Kasumi-1 (cell line): ENCODE measurements at regions not wholly inside any gene's neighbourhood (a gene's known extent, or its start where the extent isn't known, plus 50 kb on each side); places are given as distances from the start of the nearest gene placed in this dataset.

Experiments
- DNase-seq, 2 experiments: peaks; one replicate each; lab custom pipeline; 2025; lab: John Stamatoyannopoulos, UW

DNA sequence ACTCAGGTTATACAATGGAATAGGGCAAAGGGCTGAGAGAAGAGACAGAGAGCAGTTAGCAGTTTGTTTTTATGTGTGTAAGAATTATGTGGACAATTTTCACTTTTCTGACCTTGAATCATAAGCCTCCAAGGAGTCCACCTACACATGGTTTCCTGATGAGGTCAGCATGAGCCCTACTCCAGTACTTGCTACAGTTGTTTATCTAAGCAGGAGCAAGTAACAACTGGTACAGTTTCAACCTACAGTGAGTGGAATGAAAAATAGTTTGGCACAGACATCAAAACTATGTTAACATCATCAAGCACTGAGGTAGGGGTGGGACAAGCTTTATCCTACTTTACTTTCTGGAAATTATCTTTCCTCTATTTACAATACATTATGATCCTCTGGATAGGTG lies 426.7 kb upstream of the ID4 start:
- DNase-seq: no peak

DNA sequence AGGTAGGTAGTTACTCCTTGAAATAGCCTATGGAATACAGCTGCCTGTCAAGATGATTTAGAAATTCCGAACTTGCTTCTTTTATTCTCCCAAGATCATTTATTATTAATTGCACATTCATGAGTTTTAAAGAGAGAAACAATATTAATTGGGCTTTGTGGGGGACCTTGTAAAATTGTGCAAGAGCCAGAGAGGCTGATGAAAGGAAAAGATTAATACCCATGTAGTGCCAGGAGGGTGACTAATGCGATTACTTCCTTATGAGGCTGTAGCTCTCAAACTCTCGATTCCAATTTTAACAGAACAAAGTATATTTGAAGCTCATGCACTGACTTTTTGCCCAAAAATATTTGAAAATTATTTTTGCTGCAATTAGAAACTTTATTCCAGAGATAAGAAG lies 423.8 kb upstream of the ID4 start:
- no peak for DNase-seq

DNA sequence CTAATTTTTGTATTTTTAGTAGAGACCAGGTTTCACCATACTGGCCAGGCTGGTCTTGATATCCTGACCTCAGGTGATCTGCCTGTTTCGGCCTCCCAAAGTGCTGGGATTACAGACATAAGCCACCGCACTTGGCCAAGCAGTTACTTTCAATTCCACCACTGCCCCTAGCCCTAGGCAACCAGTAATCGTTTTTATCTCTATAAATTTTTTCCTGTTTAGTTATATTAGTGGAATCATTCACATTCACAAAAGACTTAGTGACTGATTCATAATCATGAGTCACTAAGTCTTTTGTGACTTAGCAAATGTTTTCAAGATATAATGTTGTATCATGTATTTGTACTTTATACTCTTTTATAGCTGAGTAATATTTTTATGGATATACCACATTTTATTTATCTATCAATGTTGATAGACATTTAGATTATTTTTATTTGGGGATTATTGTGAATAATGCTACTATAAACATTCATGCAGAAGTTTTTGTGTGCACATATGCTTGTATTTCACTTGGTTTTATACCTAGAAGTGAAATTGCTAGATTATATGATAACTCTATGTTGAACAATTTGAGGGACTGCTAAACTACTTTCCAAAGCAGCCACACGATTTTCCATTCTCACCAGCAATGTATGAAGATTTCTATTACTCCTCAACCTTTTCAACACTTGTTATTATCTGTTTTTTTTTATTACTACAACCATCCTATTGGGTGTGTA lies 421.4 kb upstream of the ID4 start:
- DNase-seq: no peak

DNA sequence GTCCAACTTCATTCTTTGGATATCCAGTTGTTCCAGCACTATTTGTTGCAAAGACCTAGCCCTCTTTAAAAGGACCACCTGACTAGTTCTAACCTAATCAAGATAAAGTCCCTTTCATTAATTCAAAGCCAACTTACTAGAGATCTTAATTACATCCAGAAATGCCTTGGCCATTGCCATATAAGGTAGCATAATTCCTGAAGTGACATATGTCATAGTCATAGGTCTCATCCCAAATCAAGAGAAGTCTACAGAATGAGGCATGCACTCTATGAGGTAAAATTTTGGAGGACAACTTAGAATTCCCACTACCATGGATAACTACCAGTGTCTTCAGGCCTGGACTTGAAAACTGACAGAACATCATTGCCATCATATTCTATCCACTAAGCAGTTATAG lies 420.4 kb upstream of the ID4 start:
- DNase-seq: no peak

DNA sequence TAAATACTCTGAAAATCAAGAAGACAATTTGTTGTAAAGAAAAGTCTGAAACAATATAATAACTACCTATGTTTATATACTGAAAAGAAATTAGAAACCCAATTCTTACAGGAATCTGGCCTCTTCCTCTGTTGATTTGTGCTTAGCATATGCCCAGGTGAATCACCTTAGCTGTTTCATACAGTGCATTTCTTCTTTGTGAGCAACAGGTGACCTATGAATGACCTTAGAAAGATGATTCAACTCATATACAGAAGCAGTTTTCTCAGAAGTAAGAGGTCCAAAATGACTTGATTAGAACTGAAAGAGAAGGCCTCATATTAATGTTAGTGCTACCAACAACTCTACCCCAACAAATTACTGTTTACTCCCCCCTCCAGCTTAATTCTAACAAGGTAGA lies 419.5 kb upstream of the ID4 start:
- DNase-seq: no peak

DNA sequence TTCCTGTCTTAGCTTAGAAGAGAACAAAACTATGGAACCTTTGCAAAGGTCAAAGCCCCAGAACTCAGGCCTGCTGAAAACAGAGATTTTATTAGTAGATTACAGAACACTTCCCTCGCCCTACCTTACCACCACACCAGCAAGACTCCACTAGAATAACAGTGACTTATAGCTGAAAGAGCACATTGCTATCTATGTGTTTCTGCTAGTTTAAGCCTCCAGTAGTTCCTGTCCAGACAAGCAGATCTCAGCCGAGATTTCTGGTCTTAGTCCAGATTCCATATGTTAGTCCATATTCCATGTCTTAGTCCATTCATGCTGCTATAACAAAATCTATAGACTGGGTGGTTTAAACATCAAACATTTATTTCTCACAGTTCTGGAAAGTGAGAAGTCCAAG lies 412.3 kb upstream of the ID4 start:
- DNase-seq: no peak

DNA sequence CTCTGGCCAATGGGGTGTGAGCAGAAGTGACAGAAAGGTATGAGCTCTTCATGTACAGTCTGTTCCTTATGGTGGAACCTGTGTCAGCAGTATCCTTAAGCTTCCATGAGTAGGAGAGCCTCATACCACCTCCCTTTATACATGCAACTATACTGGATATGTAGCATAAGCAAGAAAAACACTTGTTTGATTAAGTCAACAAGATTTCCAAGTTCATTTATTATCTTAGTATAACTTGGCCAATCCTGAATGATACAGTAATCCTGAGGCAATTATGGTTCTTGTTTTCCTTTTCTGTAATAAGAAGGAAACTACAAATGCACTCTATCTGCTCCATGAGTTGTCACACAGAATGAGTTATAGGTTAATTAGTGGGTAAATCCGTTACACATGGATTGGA lies 409.6 kb upstream of the ID4 start:
- DNase-seq: no peak

DNA sequence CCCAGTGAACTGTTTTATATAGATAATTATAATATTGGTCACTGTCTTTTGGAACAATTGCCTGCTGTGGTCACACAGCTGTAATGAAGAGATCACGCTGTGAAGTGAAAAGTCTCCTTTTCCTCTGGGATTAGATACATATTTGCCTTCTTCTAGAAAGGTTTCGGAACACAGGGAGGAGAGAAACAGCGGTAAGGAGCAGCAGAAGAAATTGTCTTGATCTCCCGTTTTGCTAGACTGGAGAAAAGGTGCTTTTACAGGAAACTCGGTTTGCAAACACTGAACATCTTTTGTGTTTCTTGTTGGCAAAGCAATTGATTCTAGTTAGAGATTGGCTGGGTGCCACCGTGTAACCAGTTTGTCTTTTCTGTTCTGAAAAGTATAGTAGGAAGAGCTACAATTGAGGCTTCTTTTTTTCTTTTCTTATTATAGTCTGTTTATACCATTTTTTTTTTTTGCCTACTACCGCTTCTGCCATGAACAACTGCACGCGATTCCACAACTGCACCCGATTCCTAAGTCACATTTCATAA lies 404.1 kb upstream of the ID4 start:
- DNase-seq: no peak

DNA sequence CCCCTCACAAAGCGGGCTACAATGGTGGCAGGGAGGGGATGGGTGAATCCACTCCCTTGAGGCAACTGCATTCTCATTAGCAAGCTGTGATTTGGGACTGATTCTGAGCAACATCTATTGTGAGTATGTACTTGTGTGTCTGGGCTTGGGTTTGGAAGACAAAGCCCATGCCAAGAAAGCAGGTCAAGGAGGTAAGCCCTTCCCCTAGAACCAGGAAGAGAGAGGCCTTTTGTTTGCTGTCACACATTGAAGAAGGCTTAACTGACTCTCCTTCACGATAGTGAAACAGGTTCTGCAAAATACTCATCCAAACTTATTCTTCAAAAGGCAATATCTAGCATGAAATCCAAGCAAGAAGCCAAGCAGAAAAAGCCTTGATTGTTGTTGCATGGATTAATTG lies 403.1 kb upstream of the ID4 start:
- no peak for DNase-seq

DNA sequence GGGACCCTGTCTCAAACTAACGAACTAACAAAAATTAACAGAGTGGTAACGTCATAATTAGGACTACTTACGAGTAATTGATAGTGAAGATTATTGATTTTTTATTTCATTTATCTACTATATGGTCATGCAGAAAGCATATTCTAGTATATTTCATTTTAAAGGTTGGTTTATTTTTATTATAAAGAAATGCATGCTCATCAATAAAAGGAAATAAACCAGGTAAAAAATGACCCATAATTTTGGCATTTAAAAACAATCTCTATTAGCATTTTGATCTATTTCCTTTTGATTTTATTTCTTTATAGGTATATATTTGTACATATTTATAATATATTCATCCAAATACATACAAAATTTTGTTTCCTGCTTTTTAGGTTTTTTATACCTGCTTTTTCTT lies 401.4 kb upstream of the ID4 start:
- DNase-seq: no peak

DNA sequence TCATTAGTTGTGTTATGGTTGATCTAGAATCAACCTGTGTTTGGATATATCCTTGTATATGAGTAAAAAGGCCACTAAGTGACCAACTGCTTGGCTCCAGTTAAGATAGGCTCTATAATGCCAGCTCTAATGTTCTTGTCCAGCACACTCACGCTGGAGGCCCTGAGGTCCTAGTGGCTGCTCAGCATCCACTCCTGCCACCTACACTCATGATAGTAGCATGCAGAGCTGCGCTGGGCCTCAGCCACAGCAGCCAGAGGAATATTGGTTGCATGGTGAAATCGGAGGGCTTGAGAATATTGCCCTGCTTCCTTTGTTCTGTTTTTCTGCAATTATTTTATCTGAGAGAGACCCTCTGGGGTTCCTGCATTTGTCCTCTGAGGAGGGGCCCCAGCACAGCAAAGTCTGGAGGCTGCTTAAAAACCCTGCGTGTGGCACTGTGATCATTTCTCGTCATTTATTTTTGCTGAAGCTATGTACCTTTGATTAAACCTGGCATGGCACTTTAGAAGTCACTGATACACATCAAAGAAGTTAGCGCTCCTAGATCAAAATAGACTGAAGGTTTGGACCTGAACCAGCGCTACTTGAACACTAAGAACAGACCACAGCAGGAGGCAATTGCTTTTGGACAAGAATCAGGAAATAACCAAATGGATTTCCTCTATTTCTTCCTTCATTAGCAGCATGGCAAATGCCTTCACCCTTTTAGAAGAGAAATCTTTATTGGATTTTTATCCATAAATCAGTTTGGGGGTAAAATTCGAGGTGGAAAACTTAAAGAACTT lies 398.4 kb upstream of the ID4 start:
- no peak for DNase-seq

DNA sequence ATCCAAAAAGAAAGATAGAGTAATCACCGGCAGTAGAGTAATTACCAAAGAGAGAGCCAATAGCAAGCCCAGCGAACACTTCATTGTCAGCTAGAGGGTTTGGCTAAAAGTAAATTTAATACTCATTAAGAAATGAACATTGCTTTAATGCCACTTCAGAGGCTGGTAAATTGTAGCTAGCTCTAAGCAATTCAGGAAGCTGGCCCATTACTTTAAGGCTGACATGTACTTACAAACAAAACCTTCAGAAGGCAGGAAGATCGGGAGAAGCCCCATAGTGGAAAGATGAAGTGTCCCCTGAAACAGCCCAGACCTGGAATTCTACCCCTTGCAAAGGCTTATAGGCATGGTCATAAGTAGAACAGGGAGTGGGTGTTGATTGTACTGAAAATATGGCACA lies 396.6 kb upstream of the ID4 start:
- DNase-seq: no peak

DNA sequence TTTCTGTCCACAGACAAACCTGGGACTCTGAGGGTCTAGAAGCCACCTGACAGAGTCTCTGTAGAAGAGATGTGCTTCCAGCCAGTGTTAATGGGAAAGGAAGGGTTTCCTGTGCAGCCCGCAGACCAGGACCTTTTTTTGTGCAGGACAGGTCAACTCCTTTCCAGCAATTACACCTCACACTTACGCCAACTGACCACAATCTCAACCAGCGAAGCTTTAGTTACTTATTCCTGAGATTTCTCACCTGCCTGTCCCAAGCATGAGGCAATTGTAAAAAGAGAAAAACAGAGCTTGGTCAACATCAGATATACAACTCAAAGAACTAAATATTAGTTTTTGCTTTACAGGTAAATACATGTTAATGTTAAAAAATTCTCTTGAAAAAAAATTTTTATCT lies 393.8 kb upstream of the ID4 start:
- DNase-seq: no peak

DNA sequence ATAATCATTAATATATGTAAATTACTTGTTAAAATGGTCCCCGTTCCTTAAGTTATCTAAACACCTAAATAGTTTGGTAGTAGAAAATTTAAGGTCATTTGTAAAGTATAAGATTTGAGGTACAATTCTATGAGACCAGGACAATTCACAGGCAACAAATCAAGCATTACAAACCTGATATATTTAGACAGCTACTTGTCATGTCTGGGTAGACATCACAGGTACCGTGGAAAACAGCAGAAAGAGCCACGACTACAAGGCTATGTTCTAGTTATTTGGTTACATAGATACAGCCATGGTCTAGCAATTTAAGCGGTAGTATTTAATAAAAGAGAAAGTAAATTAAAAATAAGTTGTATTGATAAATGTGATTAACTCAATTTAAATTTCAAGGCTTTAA lies 393.1 kb upstream of the ID4 start:
- no peak for DNase-seq

DNA sequence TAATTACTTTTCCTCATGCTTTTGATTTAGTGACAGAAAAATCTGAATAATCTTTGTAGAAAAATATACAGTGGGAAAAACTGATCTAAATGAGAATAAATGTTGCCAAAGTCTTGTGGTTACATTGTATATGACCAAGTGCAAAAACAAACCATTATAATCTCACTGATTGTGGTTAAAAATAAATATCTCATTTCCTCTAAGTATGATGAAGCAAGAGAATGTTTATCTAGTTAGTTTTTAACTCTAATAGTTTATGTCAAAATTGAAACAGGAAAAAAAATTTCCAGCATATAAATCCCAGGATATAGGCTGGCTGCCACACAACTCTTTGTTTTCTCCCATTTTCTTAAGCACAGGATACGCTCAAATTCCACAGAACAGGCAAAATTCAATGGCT lies 392.7 kb upstream of the ID4 start:
- no peak for DNase-seq

DNA sequence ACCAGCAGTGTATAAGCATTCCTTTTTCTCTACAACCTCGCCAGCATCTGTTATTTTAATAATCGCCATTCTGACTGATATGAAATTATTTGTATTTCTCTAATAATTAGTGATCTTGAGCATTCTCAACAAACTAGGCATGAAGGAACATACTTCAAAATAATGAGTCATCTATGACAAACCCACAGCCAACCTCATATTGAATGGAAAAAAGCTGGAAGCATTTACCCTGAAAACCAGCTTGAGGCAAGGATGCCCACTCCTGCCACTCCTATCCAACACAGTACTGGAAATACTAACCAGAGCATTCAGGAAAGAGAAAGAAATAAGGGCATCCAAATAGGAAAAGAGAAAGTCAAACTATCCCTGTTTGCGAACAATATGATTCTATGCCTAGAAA lies 390.6 kb upstream of the ID4 start:
- no peak for DNase-seq

DNA sequence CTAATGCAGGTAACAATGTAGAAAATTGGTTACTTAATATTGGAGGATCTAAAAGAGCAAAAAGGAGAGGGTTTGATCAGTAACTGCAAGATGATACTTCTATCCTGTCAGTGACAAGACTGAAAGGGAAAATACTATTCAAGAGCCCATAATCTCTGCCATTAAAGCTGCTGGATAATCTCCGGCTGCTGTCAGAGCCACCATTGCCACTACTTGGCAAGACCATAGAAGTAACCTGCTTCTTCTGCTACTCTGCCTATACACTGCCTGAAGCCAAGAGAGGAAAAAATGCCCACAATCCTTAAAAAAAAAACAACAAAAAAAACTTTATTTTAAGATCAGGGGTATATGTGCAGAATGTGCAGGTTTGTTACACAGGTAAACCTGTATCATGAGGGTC lies 386.5 kb upstream of the ID4 start:
- no peak for DNase-seq

DNA sequence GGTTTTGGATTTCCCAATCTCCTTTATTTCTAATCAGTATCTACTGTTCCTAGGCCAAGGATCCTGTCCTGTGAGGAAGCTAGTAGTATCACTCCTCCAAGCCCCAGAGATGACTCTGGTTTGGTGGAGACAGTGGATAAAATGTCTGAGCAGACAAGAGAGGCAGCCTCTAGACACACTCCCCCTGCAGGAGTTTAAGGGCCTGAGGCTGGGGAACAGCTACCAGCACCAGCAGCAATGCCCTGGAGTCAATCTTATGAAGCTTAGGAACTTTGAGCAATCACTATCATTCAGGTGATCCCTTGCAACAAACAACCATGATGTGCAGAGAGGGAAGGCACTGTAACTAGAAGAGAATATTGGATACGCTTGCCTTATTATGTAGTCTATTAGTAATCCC lies 384.7 kb upstream of the ID4 start:
- no peak for DNase-seq

DNA sequence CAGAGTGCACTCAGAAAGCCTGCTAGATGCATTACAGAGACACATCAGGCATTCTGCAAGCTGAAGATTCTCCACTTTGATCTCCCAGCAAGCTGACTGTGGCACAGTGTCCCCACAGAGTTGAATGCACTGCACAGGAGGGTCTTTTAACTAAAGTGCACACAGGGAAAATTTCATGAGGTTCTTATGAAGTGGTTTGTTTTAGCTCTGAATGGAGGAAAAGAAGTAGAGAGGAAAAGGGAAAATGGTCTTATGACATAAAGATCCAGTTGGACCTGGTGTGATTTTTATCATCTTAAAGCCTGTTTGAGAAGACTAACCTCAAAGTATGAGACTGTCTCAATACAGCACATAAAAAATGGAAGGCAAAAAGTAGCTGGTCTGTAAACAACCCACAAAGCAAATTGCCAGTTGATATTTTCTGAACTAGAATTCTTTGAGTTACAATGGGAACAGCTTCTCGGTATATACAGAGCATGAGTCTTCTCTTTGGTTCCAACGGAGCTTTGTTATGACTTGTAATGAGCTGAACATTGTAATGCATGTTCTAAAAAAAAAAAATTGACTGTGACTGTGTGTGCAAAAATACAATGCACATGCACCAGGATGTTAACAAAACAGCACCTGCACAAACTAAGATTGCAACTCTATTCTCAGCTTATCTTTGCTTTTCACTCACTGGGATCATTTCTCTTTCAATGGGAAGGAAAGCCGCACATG lies 383.0 kb upstream of the ID4 start:
- DNase-seq: no peak

DNA sequence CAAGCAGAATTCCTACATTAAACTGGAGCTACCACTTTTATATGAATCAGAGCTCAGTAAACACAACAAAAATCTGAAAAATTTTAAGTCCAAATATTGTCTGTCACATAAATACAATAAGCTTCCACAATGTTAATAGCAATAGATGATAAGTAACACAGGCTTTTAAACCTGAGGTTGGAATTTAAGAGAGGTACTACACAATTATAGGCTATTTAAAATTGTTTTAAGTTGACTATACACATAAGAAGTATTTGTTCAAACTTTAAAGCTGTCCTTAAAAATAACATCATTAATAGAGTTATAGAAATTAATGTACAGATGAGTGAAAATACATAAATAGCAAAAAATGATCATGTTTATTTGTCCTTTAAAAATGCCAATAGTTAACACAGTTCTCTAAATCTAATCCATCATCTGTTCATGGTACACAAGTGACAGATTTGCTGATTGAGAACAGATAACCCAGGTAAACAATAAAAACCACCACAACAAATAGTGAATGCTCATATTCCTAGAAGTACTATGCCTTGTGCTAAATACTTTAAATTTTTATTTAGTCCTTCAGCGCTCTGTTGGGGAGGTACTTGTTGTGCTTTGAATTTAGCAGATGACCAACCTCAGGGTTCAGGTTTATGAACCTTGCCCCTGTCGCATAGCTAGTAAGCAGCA lies 382.3 kb upstream of the ID4 start:
- DNase-seq: no peak

DNA sequence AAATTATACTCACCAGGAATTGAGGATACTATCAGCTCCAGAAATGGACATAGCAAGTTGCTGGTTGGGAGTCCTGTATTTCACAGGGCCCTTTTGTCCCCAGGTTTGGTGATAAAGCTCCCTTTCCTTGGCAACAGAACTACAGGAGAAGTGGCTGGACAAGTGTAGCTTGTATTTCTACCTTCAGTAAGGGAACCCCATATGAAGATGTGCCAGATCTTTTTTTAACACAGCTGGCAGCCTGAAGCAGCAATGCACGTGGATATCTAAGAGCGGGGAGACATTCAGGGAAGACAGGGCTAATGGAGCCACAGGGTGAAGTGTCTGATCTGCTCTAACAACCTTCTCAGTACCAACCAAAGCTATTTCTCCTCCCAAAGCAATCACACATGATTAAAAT lies 373.9 kb upstream of the ID4 start:
- DNase-seq: no peak

DNA sequence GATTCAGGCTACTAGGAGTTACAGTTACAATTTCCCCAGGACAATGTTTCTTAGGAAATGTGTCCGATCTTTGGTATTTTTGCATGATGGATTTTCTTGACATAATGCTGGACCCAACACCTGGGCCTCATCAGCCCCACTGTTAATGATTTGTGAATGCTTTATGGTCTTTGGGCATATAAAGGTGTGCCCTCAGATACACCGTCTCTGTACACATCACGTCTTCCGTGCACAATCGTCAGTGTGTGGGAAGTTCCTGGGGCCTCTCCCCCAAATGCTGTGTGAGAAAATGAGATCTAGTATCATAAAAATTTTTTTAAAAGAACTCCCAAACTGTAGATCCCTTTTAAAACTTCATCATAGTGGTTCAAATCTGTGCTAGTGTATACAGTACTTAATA lies 373.2 kb upstream of the ID4 start:
- no peak for DNase-seq
